ENCODE measurements at regions not wholly inside any gene's neighbourhood (a gene's known extent, or its start where the extent isn't known, plus 50 kb on each side); places are given as distances from the start of the nearest gene placed in this dataset.

GRCh38 chr14:30332374-30332773 is 226.6 kb upstream of the G2E3 start:
- no TSS peak for BruUV-seq (replicated peaks)
- H3K36me3 Mint-ChIP-seq (ENCODE audit: insufficient read depth, unreplicated experiment) = no peaks in the 10 kb centered on the region
- intact Hi-C loops (cut with micrococcal nuclease; ENCODE audit: unreplicated experiment) = no loop called here
- no peak overlapping the region for H3K27ac Mint-ChIP-seq (ENCODE audit: unreplicated experiment)
- no peak overlapping the region for H3K4me3 Mint-ChIP-seq (ENCODE audit: low read depth, unreplicated experiment)
- peaks cover 47% of the 10 kb centered on the region for H3K27me3 Mint-ChIP-seq (ENCODE audit: unreplicated experiment)
- no peak for DNase-seq
- peaks cover 3% of the 10 kb centered on the region for H3K4me1 Mint-ChIP-seq (ENCODE audit: low read depth, unreplicated experiment)
- no peaks in the 10 kb centered on the region for H3K9me3 Mint-ChIP-seq (ENCODE audit: low read depth, unreplicated experiment)
- CTCF ChIA-PET = no interaction called here
- no peak for TF ChIP-seq CTCF (IDR thresholded peaks at IDR 0.05; ENCODE audit: unreplicated experiment)

GRCh38 chr14:30333934-30334333 is 225.0 kb upstream of the G2E3 start:
- H3K4me1 Mint-ChIP-seq (ENCODE audit: low read depth, unreplicated experiment) = peaks cover 8% of the 10 kb centered on the region
- CTCF ChIA-PET = no interaction called here
- TF ChIP-seq CTCF (IDR thresholded peaks at IDR 0.05; ENCODE audit: unreplicated experiment) = no peak
- H3K9me3 Mint-ChIP-seq (ENCODE audit: low read depth, unreplicated experiment) = no peaks in the 10 kb centered on the region
- no peak overlapping the region for H3K27ac Mint-ChIP-seq (ENCODE audit: unreplicated experiment)
- DNase-seq = no peak
- intact Hi-C loops (cut with micrococcal nuclease; ENCODE audit: unreplicated experiment) = no loop called here
- peaks cover 36% of the 10 kb centered on the region for H3K27me3 Mint-ChIP-seq (ENCODE audit: unreplicated experiment)
- H3K4me3 Mint-ChIP-seq (ENCODE audit: low read depth, unreplicated experiment) = no peak overlapping the region
- BruUV-seq (replicated peaks) = no TSS peak
- no peaks in the 10 kb centered on the region for H3K36me3 Mint-ChIP-seq (ENCODE audit: insufficient read depth, unreplicated experiment)

GRCh38 chr14:30337456-30337855 is 221.5 kb upstream of the G2E3 start:
- H3K4me1 Mint-ChIP-seq (ENCODE audit: low read depth, unreplicated experiment) = peaks cover 8% of the 10 kb centered on the region
- intact Hi-C loops (cut with micrococcal nuclease; ENCODE audit: unreplicated experiment) = no loop called here
- DNase-seq = no peak
- H3K9me3 Mint-ChIP-seq (ENCODE audit: low read depth, unreplicated experiment) = no peaks in the 10 kb centered on the region
- no peaks in the 10 kb centered on the region for H3K36me3 Mint-ChIP-seq (ENCODE audit: insufficient read depth, unreplicated experiment)
- peaks cover 23% of the 10 kb centered on the region for H3K27me3 Mint-ChIP-seq (ENCODE audit: unreplicated experiment)
- CTCF ChIA-PET = no interaction called here
- no peak overlapping the region for H3K4me3 Mint-ChIP-seq (ENCODE audit: low read depth, unreplicated experiment)
- BruUV-seq (replicated peaks) = no TSS peak
- no peak overlapping the region for H3K27ac Mint-ChIP-seq (ENCODE audit: unreplicated experiment)
- TF ChIP-seq CTCF (IDR thresholded peaks at IDR 0.05; ENCODE audit: unreplicated experiment) = no peak

GRCh38 chr14:30339311-30339901 is 219.6 kb upstream of the G2E3 start:
- no peak for DNase-seq
- CTCF ChIA-PET = no interaction called here
- Mint-ChIP-seq H3K27me3 (ENCODE audit: unreplicated experiment) (peaks cover 24% of the 10 kb centered on the region), H3K27ac (ENCODE audit: unreplicated experiment) (no peak overlapping the region), H3K9me3 (ENCODE audit: low read depth, unreplicated experiment) (no peaks in the 10 kb centered on the region), H3K4me1 (ENCODE audit: low read depth, unreplicated experiment) (peaks cover 8% of the 10 kb centered on the region), H3K36me3 (ENCODE audit: insufficient read depth, unreplicated experiment) (no peaks in the 10 kb centered on the region), H3K4me3 (ENCODE audit: low read depth, unreplicated experiment) (no peak overlapping the region)
- no TSS peak for BruUV-seq (replicated peaks)
- TF ChIP-seq CTCF (IDR thresholded peaks at IDR 0.05; ENCODE audit: unreplicated experiment) = no peak
- intact Hi-C loops (cut with micrococcal nuclease; ENCODE audit: unreplicated experiment) = no loop called here
